H54 (cell line): ENCODE measurements at regions not wholly inside any gene's neighbourhood (a gene's known extent, or its start where the extent isn't known, plus 50 kb on each side); places are given as distances from the start of the nearest gene placed in this dataset.
A peak's percentile ranks its signal among the peaks of the same experiment; 100 is the strongest.

Experiments used
- DNase-seq: peaks from one replicate; pipeline ENCODE4 v3.0.0; 2011; ENCODE audit warnings: low spot score, mixed read lengths; ENCODE audit not compliant: insufficient read length
- FAIRE-seq: peaks from 3 replicates; lab custom pipeline; 2011; peaks lifted over from hg19 to GRCh38; lab: Jason Lieb, UNC
- POLR2A ChIP-seq: IDR thresholded peaks from 2 replicates; pipeline ENCODE4 v1.6.1; 2011; ENCODE audit warnings: low read depth, mild to moderate bottlenecking, low read length

- no peak for DNase-seq
- TF ChIP-seq POLR2A: no peak
- FAIRE-seq: no peak
Observed at GRCh38 chr6:119879731-119880130, 530.2 kb upstream of the MAN1A1 start.

GRCh38 chr6:119874381-119874780, 524.8 kb upstream of the MAN1A1 start:
- no peak for TF ChIP-seq POLR2A
- no peak for DNase-seq

GRCh38 chr6:119873107-119873506, 523.5 kb upstream of the MAN1A1 start:
- DNase-seq (no peak), FAIRE-seq (no peak)
- no peak for TF ChIP-seq POLR2A

More at GRCh38 chr6:119874381-119874780, 524.8 kb upstream of the MAN1A1 start:
- no peak for FAIRE-seq

- no peak for FAIRE-seq
- TF ChIP-seq POLR2A: no peak
- DNase-seq: no peak
Observed at GRCh38 chr6:119871520-119871919, 522.0 kb upstream of the MAN1A1 start.

GRCh38 chr6:119865466-119866350, 516.1 kb upstream of the MAN1A1 start:
- no peak for DNase-seq
- no peak for FAIRE-seq
- TF ChIP-seq POLR2A: no peak

GRCh38 chr6:119862719-119863118, 513.2 kb upstream of the MAN1A1 start:
- TF ChIP-seq POLR2A: no peak
- DNase-seq: no peak
- FAIRE-seq: no peak

- peak; percentile 1 for DNase-seq
- no peak for FAIRE-seq
- no peak for TF ChIP-seq POLR2A
Observed at GRCh38 chr6:119858901-119859300, 509.3 kb upstream of the MAN1A1 start.

GRCh38 chr6:119856136-119856535, 506.6 kb upstream of the MAN1A1 start:
- no peak for FAIRE-seq
- no peak for TF ChIP-seq POLR2A
- peak; percentile 5 for DNase-seq

GRCh38 chr6:119848696-119849095, 499.1 kb upstream of the MAN1A1 start:
- no peak for DNase-seq
- FAIRE-seq: no peak
- TF ChIP-seq POLR2A: no peak

- FAIRE-seq (no peak), DNase-seq (no peak)
- no peak for TF ChIP-seq POLR2A
Observed at GRCh38 chr6:119845161-119845560, 495.6 kb upstream of the MAN1A1 start.

- FAIRE-seq (no peak), DNase-seq (no peak)
- TF ChIP-seq POLR2A: no peak
Observed at GRCh38 chr6:119844387-119844786, 494.8 kb upstream of the MAN1A1 start.

GRCh38 chr6:119842191-119842590, 492.6 kb upstream of the MAN1A1 start:
- TF ChIP-seq POLR2A: no peak
- DNase-seq (no peak), FAIRE-seq (no peak)

GRCh38 chr6:119838043-119838442, 488.5 kb upstream of the MAN1A1 start:
- DNase-seq (no peak), FAIRE-seq (no peak)
- no peak for TF ChIP-seq POLR2A

GRCh38 chr6:119834418-119834817, 484.9 kb upstream of the MAN1A1 start:
- FAIRE-seq (no peak), DNase-seq (no peak)

GRCh38 chr6:119832411-119832810, 482.9 kb upstream of the MAN1A1 start:
- no peak for FAIRE-seq
- no peak for TF ChIP-seq POLR2A

More at GRCh38 chr6:119834418-119834817, 484.9 kb upstream of the MAN1A1 start:
- TF ChIP-seq POLR2A: no peak

More at GRCh38 chr6:119832411-119832810, 482.9 kb upstream of the MAN1A1 start:
- DNase-seq: no peak
